Karpas-422 (cell line): ENCODE measurements at regions not wholly inside any gene's neighbourhood (a gene's known extent, or its start where the extent isn't known, plus 50 kb on each side); places are given as distances from the start of the nearest gene placed in this dataset.
A peak's percentile ranks its signal among the peaks of the same experiment; 100 is the strongest.
"Not testable (repeated sequence)": the region's sequence is repeated elsewhere in the genome, so short reads cannot be mapped to it uniquely, and the experiment has no call there.

Source experiments
- DNase-seq: peaks from one replicate; pipeline ENCODE4 v3.0.0-alpha.2; 2015
- H2AFZ ChIP-seq: fragments of 200-600 bp; sonication (generic); 2 replicates; pipeline ENCODE4 v1.6.1; 2014; ENCODE audit warnings: antibody characterized with exemption, low read length, mixed read lengths
- H3K27ac ChIP-seq: fragments of 200-600 bp; sonication (generic); 2 replicates; pipeline ENCODE4 v1.5.1; 2014; ENCODE audit warnings: mild to moderate bottlenecking, low read length, moderate library complexity
- H3K27me3 ChIP-seq: fragments of 200-600 bp; sonication (generic); 2 replicates; pipeline ENCODE4 v1.6.1; 2014; ENCODE audit warnings: low read length, mixed read lengths
- H3K36me3 ChIP-seq: fragments of 200-600 bp; sonication (generic); 2 replicates; pipeline ENCODE4 v1.6.1; 2014; ENCODE audit warnings: low read length, mixed read lengths; ENCODE audit not compliant: insufficient read depth
- H3K4me1 ChIP-seq: fragments of 200-600 bp; sonication (generic); 2 replicates; pipeline ENCODE4 v1.6.1; 2014; ENCODE audit warnings: mild to moderate bottlenecking, low read length, mixed read lengths
- H3K4me2 ChIP-seq: fragments of 200-600 bp; sonication (generic); 2 replicates; pipeline ENCODE4 v1.6.1; 2014; ENCODE audit warnings: low read length, low read depth, mild to moderate bottlenecking; ENCODE audit not compliant: poor library complexity, severe bottlenecking
- H3K4me3 ChIP-seq: fragments of 200-600 bp; sonication (generic); 2 replicates; pipeline ENCODE4 v1.5.1; 2014; ENCODE audit warnings: mild to moderate bottlenecking, antibody characterized with exemption, low read length, mixed read lengths
- H3K79me2 ChIP-seq: fragments of 200-600 bp; sonication (generic); 2 replicates; pipeline ENCODE4 v1.6.1; 2014; ENCODE audit warnings: mild to moderate bottlenecking, low read length, mixed read lengths
- H3K9ac ChIP-seq: fragments of 200-600 bp; sonication (generic); 2 replicates; pipeline ENCODE4 v1.6.0; 2014; ENCODE audit warnings: low read length
- H3K9me2 ChIP-seq: fragments of 200-600 bp; sonication (generic), shearing (Covaris generic); replicated peaks from 2 replicates; pipeline ENCODE4 v1.6.0; 2014; ENCODE audit warnings: mild to moderate bottlenecking, low read length, moderate library complexity; ENCODE audit not compliant: insufficient read depth
- H3K9me3 ChIP-seq: fragments of 300-700, 200-600 bp; sonication (generic); 2 replicates; pipeline ENCODE4 v1.6.1; 2014; ENCODE audit warnings: low read length, mixed read lengths
- H4K20me1 ChIP-seq: fragments of 200-600 bp; sonication (generic); 2 replicates; pipeline ENCODE4 v1.6.1; 2014; ENCODE audit warnings: mild to moderate bottlenecking, antibody characterized with exemption, low read length, low read depth; ENCODE audit not compliant: insufficient read depth

DNA sequence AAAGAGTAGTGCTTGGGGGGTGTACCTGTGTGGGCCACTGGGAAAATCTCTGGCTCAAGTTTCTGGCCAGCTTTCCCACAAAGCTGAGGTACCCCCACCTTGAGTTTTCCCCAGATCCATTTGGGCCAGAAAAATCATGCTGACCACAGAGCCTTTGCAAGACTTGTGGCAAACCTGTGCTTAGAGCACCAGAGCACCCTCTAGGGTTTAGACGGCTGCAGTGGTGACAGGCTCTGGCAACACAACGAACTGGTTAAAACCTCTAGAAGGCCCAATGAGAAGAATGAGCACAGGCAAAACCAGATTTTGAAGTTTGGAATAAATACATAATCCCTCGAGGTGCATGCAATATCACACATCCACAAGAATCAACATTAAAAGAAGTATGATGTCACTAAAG lies 290.7 kb upstream of the FOLH1 start:
- Histone ChIP-seq H3K36me3 (no peaks in the 10 kb centered on the region), H3K4me2 (no peak overlapping the region), H3K4me3 (no peak overlapping the region), H3K9me2 (no peaks in the 10 kb centered on the region; the same call in 1 of the 2 replicates), H3K27me3 (no peaks in the 10 kb centered on the region), H3K9me3 (no peaks in the 10 kb centered on the region), H3K27ac (no peak overlapping the region), H4K20me1 (no peaks in the 10 kb centered on the region), H3K4me1 (no peaks in the 10 kb centered on the region), H3K79me2 (no peaks in the 10 kb centered on the region), H3K9ac (no peak overlapping the region), H2AFZ (no peak overlapping the region)
- no peak for DNase-seq

- Histone ChIP-seq H3K9me2 (no peaks in the 10 kb centered on the region; the same call in 1 of the 2 replicates), H3K79me2 (no peaks in the 10 kb centered on the region), H3K27ac (no peak overlapping the region), H3K27me3 (no peaks in the 10 kb centered on the region), H3K9me3 (no peaks in the 10 kb centered on the region), H2AFZ (no peak overlapping the region), H3K4me1 (no peaks in the 10 kb centered on the region), H3K9ac (no peak overlapping the region), H3K4me3 (no peak overlapping the region), H3K4me2 (no peak overlapping the region), H3K36me3 (no peaks in the 10 kb centered on the region), H4K20me1 (no peaks in the 10 kb centered on the region)
- no peak for DNase-seq
Observed at GRCh38 chr11:49505231-49505630, 296.8 kb upstream of the FOLH1 start.

DNA sequence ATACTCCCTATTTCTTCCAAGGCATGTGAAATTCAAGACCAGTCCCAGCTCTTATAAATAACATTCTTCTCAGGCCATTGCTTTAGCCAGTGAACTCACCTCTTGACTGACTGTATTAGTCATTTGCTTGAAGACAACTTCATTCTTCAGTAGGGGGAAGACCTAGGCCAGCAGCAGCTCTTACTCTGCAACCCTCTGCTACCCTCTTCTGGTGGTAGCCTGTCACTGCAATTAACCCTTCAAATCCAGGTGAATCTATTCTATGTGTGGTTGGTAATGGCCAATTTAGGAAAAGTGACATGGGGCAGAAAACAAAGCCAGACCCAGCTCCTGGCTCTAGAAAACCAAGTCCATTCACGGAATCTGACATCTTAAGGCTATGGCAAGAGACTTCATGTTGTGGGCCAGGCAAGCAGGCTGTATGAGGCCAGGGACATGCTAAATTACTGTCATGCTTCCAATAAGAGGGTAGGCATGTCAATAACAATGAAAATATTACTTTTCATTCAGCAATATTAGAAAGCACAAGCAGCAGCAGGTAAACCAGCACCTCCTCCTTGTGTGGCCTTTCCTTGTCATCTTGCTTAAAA lies 317.9 kb upstream of the FOLH1 start:
- H3K9me3 ChIP-seq, H3K4me3 ChIP-seq, H3K27ac ChIP-seq, H2AFZ ChIP-seq, H3K4me2 ChIP-seq, H3K9ac ChIP-seq, H3K27me3 ChIP-seq, H3K36me3 ChIP-seq, H4K20me1 ChIP-seq, H3K4me1 ChIP-seq, H3K79me2 ChIP-seq, H3K9me2 ChIP-seq: not testable (repeated sequence)
- DNase-seq = peak; percentile 66

DNA sequence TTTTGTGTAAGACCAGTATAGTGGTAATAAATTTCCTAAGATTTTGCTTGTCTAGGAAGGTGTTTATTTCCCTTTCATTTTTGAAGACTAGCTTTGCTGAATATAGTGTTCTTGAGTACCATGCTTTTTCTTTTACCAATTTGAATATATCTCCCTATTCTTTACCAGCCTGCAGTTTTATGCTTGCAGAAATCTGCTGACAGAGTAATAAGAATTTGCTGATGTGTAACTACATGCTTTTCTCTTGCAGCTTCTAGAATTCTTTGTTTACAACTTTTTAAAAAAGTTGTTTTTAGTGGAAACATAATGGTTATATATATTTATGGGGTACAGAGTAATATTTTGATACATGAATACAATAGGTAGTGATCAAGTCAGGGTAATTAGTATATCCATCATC lies 324.8 kb upstream of the FOLH1 start:
- no peaks in the 10 kb centered on the region for H3K27me3 ChIP-seq

DNA sequence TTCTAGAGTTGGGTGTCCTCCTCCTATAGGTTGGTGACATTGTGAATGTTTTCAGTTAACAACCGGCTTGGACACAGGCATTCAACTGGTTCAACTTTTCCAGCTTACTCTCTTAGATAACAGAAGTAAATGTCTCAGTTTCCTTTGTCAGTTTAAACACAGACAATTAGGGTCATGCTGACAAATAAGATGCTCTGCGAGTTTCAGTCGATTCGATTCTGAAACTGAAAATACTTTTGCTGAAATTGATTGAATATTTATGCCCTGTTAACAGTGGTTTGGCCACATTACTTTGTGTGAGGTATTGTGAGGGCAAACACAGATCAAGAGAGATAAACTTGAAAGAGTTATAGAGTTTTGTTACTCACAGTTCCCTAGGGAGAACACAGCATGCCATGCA lies 330.5 kb upstream of the FOLH1 start:
- H3K9ac ChIP-seq, H3K9me2 ChIP-seq, H2AFZ ChIP-seq, H3K4me2 ChIP-seq, H3K27me3 ChIP-seq, H3K79me2 ChIP-seq, H3K9me3 ChIP-seq, H3K4me3 ChIP-seq, H3K27ac ChIP-seq, H3K36me3 ChIP-seq, H3K4me1 ChIP-seq, H4K20me1 ChIP-seq, DNase-seq: not testable (repeated sequence)

More for the DNA sequence above, 324.8 kb upstream of the FOLH1 start:
- Histone ChIP-seq H3K9ac (no peak overlapping the region), H2AFZ (no peak overlapping the region), H3K27ac (no peak overlapping the region), H3K79me2 (no peaks in the 10 kb centered on the region), H3K4me3 (no peak overlapping the region), H3K4me1 (no peaks in the 10 kb centered on the region), H3K36me3 (no peaks in the 10 kb centered on the region), H4K20me1 (no peaks in the 10 kb centered on the region), H3K9me3 (no peaks in the 10 kb centered on the region), H3K4me2 (no peak overlapping the region), H3K9me2 (no peaks in the 10 kb centered on the region)
- DNase-seq = no peak

- not testable (repeated sequence) for H3K4me2 ChIP-seq, H3K27ac ChIP-seq, H3K9me3 ChIP-seq, DNase-seq, H3K4me1 ChIP-seq, H3K9ac ChIP-seq, H2AFZ ChIP-seq, H3K27me3 ChIP-seq, H3K36me3 ChIP-seq, H3K79me2 ChIP-seq, H4K20me1 ChIP-seq, H3K4me3 ChIP-seq, H3K9me2 ChIP-seq
Observed at GRCh38 chr11:49558261-49558847, 350.0 kb upstream of the FOLH1 start.

- H3K27me3 ChIP-seq, H3K27ac ChIP-seq, H3K4me2 ChIP-seq, H3K79me2 ChIP-seq, H3K4me1 ChIP-seq, H2AFZ ChIP-seq, H3K4me3 ChIP-seq, H3K9me3 ChIP-seq, H3K36me3 ChIP-seq, H3K9ac ChIP-seq, H3K9me2 ChIP-seq, H4K20me1 ChIP-seq, DNase-seq: not testable (repeated sequence)
Observed at GRCh38 chr11:49560593-49560992, 352.2 kb upstream of the FOLH1 start.

- not testable (repeated sequence) for H3K4me1 ChIP-seq, DNase-seq, H3K4me3 ChIP-seq, H3K36me3 ChIP-seq, H3K9me2 ChIP-seq, H3K9ac ChIP-seq, H3K79me2 ChIP-seq, H3K27ac ChIP-seq, H3K27me3 ChIP-seq, H3K9me3 ChIP-seq, H2AFZ ChIP-seq, H3K4me2 ChIP-seq, H4K20me1 ChIP-seq
Observed at GRCh38 chr11:49561240-49561880, 353.0 kb upstream of the FOLH1 start.
